Superior temporal gyrus (tissue), 1 donor: ENCODE measurements at regions not wholly inside any gene's neighbourhood (a gene's known extent, or its start where the extent isn't known, plus 50 kb on each side); places are given as distances from the start of the nearest gene placed in this dataset.
A peak's percentile ranks its signal among the peaks of the same experiment; 100 is the strongest.

Experiments used
- DNase-seq: peaks from one replicate; pipeline ENCODE4 v3.0.0-alpha.2; 2016; ENCODE audit errors: extremely low spot score

GRCh38 chr12:89928467-89928866, 219.8 kb upstream of the ATP2B1 start:
- no peak for DNase-seq

DNA sequence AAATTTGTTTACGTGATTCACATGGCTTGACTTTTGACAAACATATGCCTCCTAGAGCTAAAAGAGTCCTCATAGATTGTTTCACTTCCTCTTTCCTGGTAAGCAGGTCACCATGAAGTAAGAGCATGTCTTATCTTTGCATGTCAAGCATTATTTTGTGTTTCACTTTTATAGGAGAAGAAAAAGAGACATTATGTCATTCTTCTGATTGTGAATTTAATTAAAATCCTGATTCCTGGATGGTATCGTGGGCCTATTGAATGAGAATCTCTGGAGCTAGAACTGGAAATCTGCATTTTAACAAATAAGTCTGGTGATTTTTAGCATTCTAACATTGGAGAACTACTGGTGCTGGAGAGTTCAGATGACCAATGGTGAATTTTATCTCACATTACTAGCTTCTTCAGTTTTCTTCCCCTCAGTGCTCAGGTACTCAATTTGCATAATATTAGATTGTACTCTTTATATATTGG, 218.6 kb upstream of the ATP2B1 start:
- no peak for DNase-seq

GRCh38 chr12:89924191-89924590, 215.6 kb upstream of the ATP2B1 start:
- DNase-seq = no peak

GRCh38 chr12:89923091-89923490, 214.5 kb upstream of the ATP2B1 start:
- no peak for DNase-seq

DNA sequence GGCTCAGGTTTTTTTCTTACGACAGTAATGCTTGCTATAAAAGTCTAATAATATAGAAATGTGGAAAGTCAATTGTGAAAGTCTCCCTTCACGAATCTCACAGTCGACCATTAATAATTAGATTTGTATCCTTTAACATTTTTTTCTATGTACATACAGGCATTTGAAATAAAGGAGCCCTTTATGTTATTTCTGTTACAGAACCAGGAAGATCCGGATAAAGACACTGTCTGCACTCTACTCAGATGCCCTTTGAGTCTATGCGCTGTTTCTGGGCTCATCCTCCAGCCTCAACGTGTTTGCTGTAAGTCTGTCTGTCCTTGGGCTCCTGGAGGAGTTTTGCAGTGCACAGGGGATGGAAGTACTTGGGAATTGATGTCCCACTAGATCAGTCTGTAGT, 212.2 kb upstream of the ATP2B1 start:
- DNase-seq = no peak

DNA sequence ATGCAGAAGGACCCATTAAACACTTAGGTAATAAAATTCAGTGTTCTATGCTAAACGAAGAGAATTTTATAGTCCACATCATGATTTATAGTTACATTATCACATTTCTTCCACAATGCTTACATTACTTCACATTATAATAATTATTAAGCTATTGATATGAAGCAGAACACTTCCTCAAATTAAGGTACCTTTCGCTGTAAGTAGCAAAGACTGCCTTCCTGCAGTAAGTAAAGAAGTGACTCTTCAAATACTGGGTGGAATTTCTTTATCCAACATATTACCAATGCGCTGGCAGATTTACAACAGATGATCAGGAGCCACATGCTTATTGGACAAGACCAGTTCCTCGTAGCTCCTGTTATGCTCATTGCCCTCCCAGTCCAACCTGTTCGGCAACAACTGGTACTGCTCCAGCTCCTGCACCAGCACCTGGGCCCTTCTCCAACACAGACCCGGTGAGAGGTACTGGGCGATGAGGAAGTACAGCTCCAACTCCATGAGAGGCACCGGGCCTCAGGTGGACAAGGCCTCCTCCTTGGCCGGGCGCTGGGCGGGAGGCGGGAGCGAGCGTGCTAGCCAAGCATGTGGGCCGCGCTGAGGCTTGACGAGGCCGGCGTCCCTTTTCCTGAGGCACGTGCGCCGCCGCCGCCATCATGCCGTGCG, 210.7 kb upstream of the ATP2B1 start:
- no peak for DNase-seq

DNA sequence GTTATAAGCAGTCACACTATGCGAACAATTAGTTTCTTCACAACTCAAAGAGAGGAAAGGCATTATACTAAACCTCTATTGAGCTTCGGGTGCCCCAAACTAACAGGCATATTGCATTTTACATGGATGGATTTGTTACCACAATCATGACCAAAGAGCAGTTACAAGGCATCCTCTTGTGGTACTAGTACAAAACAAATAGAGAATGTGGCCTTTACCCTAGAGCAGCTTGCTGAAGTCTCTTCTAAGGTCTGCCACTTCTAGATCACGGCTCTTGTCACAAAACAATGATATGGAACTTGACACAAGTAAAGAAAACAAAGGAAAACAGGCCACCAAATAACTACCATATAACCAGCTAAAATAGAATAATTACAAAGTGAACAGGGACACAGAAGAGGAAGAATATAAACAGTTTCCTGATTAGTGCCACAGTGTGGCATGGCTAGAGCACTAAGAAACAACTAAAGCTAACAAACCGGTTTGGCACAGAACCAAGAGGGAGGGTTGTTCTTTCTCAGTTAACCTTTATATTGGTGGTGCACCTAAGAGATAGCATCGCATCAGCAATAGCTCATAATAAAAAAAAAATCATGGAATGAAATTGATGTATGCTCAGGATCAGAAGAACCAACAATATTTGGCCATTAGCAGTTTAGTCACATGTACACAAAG, 209.7 kb upstream of the ATP2B1 start:
- DNase-seq = no peak

- no peak for DNase-seq
Measured at GRCh38 chr12:89909753-89910152, 201.1 kb upstream of the ATP2B1 start.

DNA sequence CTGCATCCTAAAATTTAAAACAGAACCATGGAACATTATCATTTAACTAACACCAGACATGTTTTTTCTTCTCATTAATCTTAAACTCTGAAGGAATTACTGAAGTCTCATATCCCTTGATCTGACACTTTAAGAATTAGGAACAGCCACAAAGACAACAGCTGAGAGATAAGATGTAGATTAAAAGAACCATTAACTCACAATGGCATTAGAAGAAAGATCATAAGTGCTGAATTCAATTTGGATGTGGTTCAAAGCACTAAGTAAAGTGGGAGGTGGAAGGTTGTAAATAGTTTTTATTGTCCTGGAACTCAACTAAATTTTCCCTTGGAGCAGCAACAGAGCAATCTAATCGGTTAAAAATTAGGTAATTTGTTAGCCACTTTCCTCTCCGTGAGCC, 199.0 kb upstream of the ATP2B1 start:
- DNase-seq = no peak

DNA sequence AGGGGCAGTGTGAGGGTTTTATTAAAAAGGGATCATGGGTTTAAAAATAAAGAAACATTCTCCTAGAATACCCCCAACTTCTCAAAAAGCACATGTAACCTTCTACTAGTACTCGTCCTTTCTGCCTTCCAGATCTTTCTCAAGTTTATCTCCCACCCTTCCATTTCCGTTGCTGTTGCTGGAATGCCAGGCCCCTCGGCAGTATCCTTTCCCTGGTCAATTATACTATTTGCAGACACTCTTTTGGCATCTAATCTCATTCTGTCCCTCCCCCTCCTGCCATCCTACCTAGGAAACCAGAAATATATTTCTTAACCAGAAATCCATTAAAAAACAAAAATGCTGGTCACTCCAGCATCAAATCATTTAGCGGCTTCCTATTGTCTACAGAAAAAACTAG, 198.2 kb upstream of the ATP2B1 start:
- no peak for DNase-seq

- no peak for DNase-seq
Measured at GRCh38 chr12:89906178-89906577, 197.5 kb upstream of the ATP2B1 start.

- no peak for DNase-seq
Measured at GRCh38 chr12:89901906-89902642, 193.4 kb upstream of the ATP2B1 start.

- DNase-seq = no peak
Measured at GRCh38 chr12:89901319-89901718, 192.7 kb upstream of the ATP2B1 start.

GRCh38 chr12:89899651-89900050, 191.0 kb upstream of the ATP2B1 start:
- DNase-seq = no peak

GRCh38 chr12:89895591-89895990, 187.0 kb upstream of the ATP2B1 start:
- no peak for DNase-seq

GRCh38 chr12:89895101-89895500, 186.5 kb upstream of the ATP2B1 start:
- no peak for DNase-seq

DNA sequence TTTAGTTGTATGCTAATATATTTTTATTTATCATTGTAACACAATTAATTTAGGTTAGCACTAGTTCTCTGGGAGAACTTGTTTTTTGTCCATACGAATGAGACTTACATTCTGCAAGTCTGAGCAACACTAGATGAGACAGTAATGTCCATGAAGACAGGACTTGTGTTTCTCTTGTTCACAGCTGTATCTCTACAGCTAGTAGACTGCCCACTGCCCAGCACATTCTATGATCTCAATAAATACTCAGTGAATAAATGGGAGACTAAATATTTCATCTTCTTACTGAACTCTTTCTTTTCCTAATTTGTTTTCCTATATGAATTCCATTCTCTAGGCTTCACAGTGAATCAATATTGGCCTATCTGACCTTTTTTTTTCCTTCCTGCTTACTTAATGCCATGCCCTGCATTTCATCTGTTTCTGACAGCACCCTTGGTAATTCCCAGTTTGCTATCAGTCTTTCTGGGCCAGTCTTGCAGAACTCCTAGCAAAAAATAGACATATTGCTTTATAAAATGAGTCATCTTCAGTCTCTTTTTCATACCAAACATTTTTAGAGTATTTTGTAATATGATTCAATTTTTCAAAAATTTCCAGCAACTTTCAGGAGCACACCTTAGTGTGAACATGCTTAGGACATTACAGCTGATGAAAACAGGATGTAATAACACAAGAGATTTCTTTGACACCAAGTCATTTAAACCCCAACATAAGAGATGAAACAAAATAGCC, 185.5 kb upstream of the ATP2B1 start:
- peak; percentile 46 for DNase-seq

DNA sequence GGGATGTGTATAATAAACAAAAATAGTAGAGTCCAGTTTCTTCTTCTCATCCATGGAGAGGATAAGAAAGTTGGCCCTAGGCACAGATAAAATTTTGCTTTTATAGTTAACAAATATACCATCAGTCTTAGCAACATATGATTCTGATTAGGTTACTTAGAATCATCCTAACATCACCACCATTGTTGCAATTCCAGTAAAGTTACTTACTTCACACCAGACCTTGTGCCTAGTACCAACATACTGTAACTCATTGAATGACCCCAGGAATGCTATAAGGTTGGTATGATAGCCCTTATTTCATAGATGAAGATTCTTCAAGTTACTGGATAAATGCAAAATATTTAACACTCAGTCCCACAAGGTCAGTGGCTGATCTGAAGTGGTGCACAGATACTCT, 183.8 kb upstream of the ATP2B1 start:
- no peak for DNase-seq

GRCh38 chr12:89891933-89892332, 183.3 kb upstream of the ATP2B1 start:
- DNase-seq = no peak

GRCh38 chr12:89890161-89890560, 181.5 kb upstream of the ATP2B1 start:
- no peak for DNase-seq

DNA sequence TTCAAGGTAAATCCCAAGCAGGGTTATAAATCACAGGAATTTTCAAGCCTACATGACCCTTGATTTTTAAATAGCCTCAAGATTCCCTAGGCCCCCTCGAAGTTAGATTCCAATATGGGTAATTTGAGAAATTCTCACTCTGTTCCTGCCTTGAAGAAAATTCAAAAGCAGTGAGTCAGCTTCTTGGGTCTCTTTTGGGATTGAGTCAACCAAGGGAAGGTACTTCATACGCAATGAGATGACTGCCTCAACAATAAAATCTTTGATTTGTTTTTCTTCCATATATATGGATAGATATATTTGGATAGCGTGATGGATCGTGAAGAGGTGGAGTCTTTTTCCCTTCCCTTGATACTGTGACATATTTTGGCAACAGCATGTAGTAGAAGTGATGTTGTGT, 180.4 kb upstream of the ATP2B1 start:
- DNase-seq = no peak

GRCh38 chr12:89884952-89885351, 176.3 kb upstream of the ATP2B1 start:
- DNase-seq = no peak
